Endothelial cell of umbilical vein (primary cell): ENCODE measurements at regions not wholly inside any gene's neighbourhood (a gene's known extent, or its start where the extent isn't known, plus 50 kb on each side); places are given as distances from the start of the nearest gene placed in this dataset.

Experiments used
- BruUV-seq: library from RNA; stranded (reverse); fragments of 400-500 nt; replicated peaks from 2 replicates; lab custom pipeline; 2021; lab: Mats Ljungman, UMichigan
- CTCF ChIA-PET: fragments of 300-600, 350-600 bp; sonication (Branson Sonifier 250); formaldehyde crosslinking; loops from one replicate; lab custom pipeline; 2021; ENCODE audit warnings: antibody characterized with exemption, inconsistent platforms; lab: Charles Lee
- POLR2A ChIA-PET: fragments of 300-600, 350-600 bp; sonication (Branson Sonifier 250); formaldehyde crosslinking; loops from one replicate; lab custom pipeline; 2021; ENCODE audit warnings: antibody characterized with exemption, inconsistent platforms; lab: Charles Lee
- DNase-seq: peaks from one replicate; pipeline ENCODE4 v3.0.0-alpha.2; 2011; ENCODE audit warnings: low read depth, low spot score
- FAIRE-seq: peaks from 2 replicates; lab custom pipeline; 2011; peaks lifted over from hg19 to GRCh38; lab: Jason Lieb, UNC
- H2AFZ ChIP-seq: 2 replicates; pipeline ENCODE4 v1.6.0; 2012; ENCODE audit warnings: low read depth, low read length, control low read depth, inconsistent platforms
- H3K27ac ChIP-seq: 2 replicates; pipeline ENCODE4 v1.5.1; 2011; ENCODE audit warnings: low read depth, mild to moderate bottlenecking, control low read depth, low read length, moderate library complexity; ENCODE audit not compliant: insufficient read depth
- H3K27me3 ChIP-seq, 2 experiments: 2 replicates each; pipeline versions ENCODE4 v1.6.0 to v1.6.1; 2011; ENCODE audit warnings: low read length in 2 of 2, mixed read lengths in 1 of 2; ENCODE audit not compliant: control insufficient read depth in 2 of 2, insufficient read depth in 2 of 2
- H3K36me3 ChIP-seq, 2 experiments: 2 replicates in 1 of 2; 3 replicates in 1 of 2; pipeline ENCODE4 v1.5.1; 2011; ENCODE audit warnings: low read length in 2 of 2, mild to moderate bottlenecking in 1 of 2, moderate library complexity in 1 of 2; ENCODE audit not compliant: control insufficient read depth in 2 of 2, insufficient read depth in 2 of 2; ENCODE audit errors: extremely low read depth in 1 of 2
- H3K4me1 ChIP-seq: 3 replicates; pipeline ENCODE4 v1.5.1; 2011; ENCODE audit warnings: mild to moderate bottlenecking, low read length; ENCODE audit not compliant: control insufficient read depth, insufficient read depth; ENCODE audit errors: extremely low read depth
- H3K4me2 ChIP-seq: 2 replicates; pipeline ENCODE4 v1.6.1; 2011; ENCODE audit warnings: low read length, control low read depth, mixed read lengths; ENCODE audit not compliant: insufficient read depth
- H3K4me3 ChIP-seq, 3 experiments: fragments of 200-600 bp in 1 of 3; sonication (generic), shearing (Covaris generic) in 1 of 3; replicated peaks in 1 of 3; 2 replicates each; pipeline ENCODE4 v1.5.1; 2011 to 2016; ENCODE audit warnings: control low read depth in 3 of 3, low read length in 3 of 3, mild to moderate bottlenecking in 2 of 3, inconsistent platforms in 1 of 3, low read depth in 1 of 3, moderate library complexity in 1 of 3; ENCODE audit not compliant: insufficient read depth in 1 of 3
- H3K79me2 ChIP-seq: 2 replicates; pipeline ENCODE4 v1.6.0; 2012; ENCODE audit warnings: low read length, inconsistent platforms; ENCODE audit not compliant: control insufficient read depth, insufficient read depth
- H3K9ac ChIP-seq: replicated peaks from 2 replicates; pipeline ENCODE3; 2011; ENCODE audit warnings: low read length, control low read depth; ENCODE audit not compliant: insufficient read depth; ENCODE audit errors: extremely low read depth
- H3K9me1 ChIP-seq: replicated peaks from 3 replicates; pipeline ENCODE4 v1.6.0; 2011; ENCODE audit warnings: mild to moderate bottlenecking, low read length; ENCODE audit not compliant: control insufficient read depth, insufficient read depth; ENCODE audit errors: extremely low read depth
- H3K9me3 ChIP-seq: replicated peaks from 2 replicates; pipeline ENCODE4 v1.5.1; 2012; ENCODE audit warnings: low read length, inconsistent platforms; ENCODE audit not compliant: control insufficient read depth, insufficient read depth
- H4K20me1 ChIP-seq: replicated peaks from 2 replicates; pipeline ENCODE3; 2011; ENCODE audit warnings: mild to moderate bottlenecking, low read length; ENCODE audit not compliant: control insufficient read depth, insufficient read depth; ENCODE audit errors: extremely low read depth
- EZH2 ChIP-seq: IDR thresholded peaks from 2 replicates; pipeline ENCODE4 v1.6.1; 2012; ENCODE audit warnings: borderline replicate concordance, low read depth, mild to moderate bottlenecking, moderate library complexity, low read length, inconsistent platforms; ENCODE audit not compliant: severe bottlenecking
- FOS ChIP-seq: IDR thresholded peaks from 2 replicates; pipeline ENCODE4 v1.6.1; 2011; ENCODE audit warnings: mild to moderate bottlenecking, low read length, moderate library complexity, borderline replicate concordance; ENCODE audit not compliant: insufficient read depth
- GATA2 ChIP-seq: IDR thresholded peaks from 2 replicates; pipeline ENCODE4 v1.7.0; 2011; ENCODE audit warnings: low read depth, mild to moderate bottlenecking, moderate library complexity, mixed read lengths, low read length; ENCODE audit not compliant: insufficient read length, insufficient read depth
- JUN ChIP-seq: IDR thresholded peaks from 2 replicates; pipeline ENCODE4 v1.6.1; 2011; ENCODE audit warnings: borderline replicate concordance, low read depth; ENCODE audit not compliant: insufficient read length, insufficient read depth
- MAX ChIP-seq: IDR thresholded peaks from 2 replicates; pipeline ENCODE4 v1.6.1; 2011; ENCODE audit not compliant: insufficient read depth, insufficient read length
- MYC ChIP-seq: IDR thresholded peaks from one replicate; pipeline ENCODE4 v1.6.1; 2011; ENCODE audit warnings: mild to moderate bottlenecking, low read depth, low read length
- POLR2A ChIP-seq: IDR thresholded peaks from 2 replicates; pipeline ENCODE4 v1.6.1; 2012; ENCODE audit warnings: low read depth, mild to moderate bottlenecking, control low read depth, low read length
- POLR2AphosphoS5 ChIP-seq: IDR thresholded peaks from 2 replicates; pipeline ENCODE4 v1.6.1; 2012; ENCODE audit warnings: low read depth, mild to moderate bottlenecking, control low read depth, low read length, moderate library complexity; ENCODE audit not compliant: insufficient read depth
- dilution Hi-C: fragments of 300-500 bp; cut with MboI; formaldehyde crosslinking; loops from one replicate; pipeline ENCODE4 v1.15.0; 2019; ENCODE audit warnings: low sequenced_read_pairs; ENCODE audit not compliant: extremely low pct_ligation_motif_present
- intact Hi-C: fragments of 100-400 bp; cut with micrococcal nuclease; formaldehyde crosslinking; loops from one replicate; pipeline ENCODE4 v1.10.0; 2022
- TF ChIP-seq, protein P1 (sequence below), 2 donors: IDR thresholded peaks; 1 replicate in 1 of 2; 2 replicates in 1 of 2; pipeline ENCODE4 v1.5.1; 2011; ENCODE audit warnings: low read length in 2 of 2, mild to moderate bottlenecking in 2 of 2, moderate library complexity in 2 of 2, control low read depth in 1 of 2, inconsistent platforms in 1 of 2, low read depth in 1 of 2; ENCODE audit not compliant: insufficient read depth in 1 of 2; ENCODE audit errors: extremely low read depth in 1 of 2

DNA sequence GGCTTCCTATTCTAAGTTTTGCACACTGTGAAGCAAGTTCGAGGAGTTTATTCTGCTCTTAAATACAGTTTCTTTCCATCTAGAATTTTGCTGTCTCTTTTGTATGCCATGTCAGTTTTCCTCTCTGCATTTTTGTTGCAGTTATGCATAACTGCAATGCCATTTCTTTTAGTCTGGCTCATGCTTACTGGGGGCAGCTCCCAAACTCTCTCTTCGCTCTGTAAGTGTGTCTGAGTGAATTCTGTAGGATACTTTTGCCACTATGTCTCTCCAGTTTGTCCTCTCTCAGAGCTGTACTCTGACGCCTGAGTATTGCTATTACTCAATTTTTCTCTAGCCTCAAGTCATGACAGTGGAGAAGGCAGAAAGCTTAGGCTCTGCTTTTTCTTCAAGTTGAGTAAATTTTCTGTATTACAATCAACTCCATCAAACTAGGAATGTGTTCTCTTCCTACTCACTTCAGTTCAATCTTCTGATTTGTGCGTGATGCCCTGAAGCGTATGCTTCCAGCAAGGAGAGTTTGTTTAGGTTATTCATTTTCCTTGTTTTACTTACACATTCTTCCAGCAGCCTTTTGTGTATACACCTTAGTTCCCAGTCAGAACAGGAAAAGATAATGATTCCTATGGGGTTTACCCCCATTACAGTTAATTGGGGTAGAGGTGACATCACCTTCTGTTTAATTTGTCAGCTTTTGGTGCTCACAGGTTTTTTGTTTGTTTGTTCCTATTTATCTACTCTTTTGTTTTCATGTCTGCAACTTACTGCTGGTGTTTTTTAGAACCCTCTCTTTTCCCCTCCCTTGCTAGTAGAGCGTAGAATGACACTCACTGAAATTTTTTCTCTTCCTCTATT lies 430.9 kb downstream of the BCKDHB start:
- no peak overlapping the region for H3K27ac ChIP-seq
- FAIRE-seq = no peak
- POLR2A ChIA-PET = no interaction called here

More for the DNA sequence above, 430.9 kb downstream of the BCKDHB start:
- H3K4me2 ChIP-seq = no peak overlapping the region
- H3K9me3 ChIP-seq = no peaks in the 10 kb centered on the region
- H4K20me1 ChIP-seq = no peaks in the 10 kb centered on the region
- no peaks in the 10 kb centered on the region for H3K79me2 ChIP-seq
- H3K36me3 ChIP-seq = no peaks in the 10 kb centered on the region
- DNase-seq = no peak
- no peak overlapping the region for H3K9ac ChIP-seq
- H3K27me3 ChIP-seq = no peaks in the 10 kb centered on the region
- BruUV-seq = no TSS peak
- H3K4me3 ChIP-seq = no peak overlapping the region
- H3K9me1 ChIP-seq = no peaks in the 10 kb centered on the region
- CTCF ChIA-PET = no interaction called here
- dilution Hi-C loops = no loop called here
- H2AFZ ChIP-seq = no peak overlapping the region
- peaks cover 4% of the 10 kb centered on the region for H3K4me1 ChIP-seq
- TF ChIP-seq POLR2A (no peak), FOS (no peak), MYC (no peak), EZH2 (no peak), MAX (no peak), POLR2AphosphoS5 (no peak), JUN (no peak), GATA2 (no peak)
- TF ChIP-seq, protein P1, sequence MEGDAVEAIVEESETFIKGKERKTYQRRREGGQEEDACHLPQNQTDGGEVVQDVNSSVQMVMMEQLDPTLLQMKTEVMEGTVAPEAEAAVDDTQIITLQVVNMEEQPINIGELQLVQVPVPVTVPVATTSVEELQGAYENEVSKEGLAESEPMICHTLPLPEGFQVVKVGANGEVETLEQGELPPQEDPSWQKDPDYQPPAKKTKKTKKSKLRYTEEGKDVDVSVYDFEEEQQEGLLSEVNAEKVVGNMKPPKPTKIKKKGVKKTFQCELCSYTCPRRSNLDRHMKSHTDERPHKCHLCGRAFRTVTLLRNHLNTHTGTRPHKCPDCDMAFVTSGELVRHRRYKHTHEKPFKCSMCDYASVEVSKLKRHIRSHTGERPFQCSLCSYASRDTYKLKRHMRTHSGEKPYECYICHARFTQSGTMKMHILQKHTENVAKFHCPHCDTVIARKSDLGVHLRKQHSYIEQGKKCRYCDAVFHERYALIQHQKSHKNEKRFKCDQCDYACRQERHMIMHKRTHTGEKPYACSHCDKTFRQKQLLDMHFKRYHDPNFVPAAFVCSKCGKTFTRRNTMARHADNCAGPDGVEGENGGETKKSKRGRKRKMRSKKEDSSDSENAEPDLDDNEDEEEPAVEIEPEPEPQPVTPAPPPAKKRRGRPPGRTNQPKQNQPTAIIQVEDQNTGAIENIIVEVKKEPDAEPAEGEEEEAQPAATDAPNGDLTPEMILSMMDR (IDR thresholded peaks at IDR 0.05; ENCODE audit: extremely low read depth in 1 of 2, insufficient read depth in 1 of 2, low read depth in 1 of 2, low read length in 2 of 2) = no peak
- intact Hi-C loops = no loop called here
